GM12865 (cell line): ENCODE measurements at regions not wholly inside any gene's neighbourhood (a gene's known extent, or its start where the extent isn't known, plus 50 kb on each side); places are given as distances from the start of the nearest gene placed in this dataset.

Experiments
- DNase-seq: peaks from one replicate; pipeline ENCODE4 v3.0.0; 2010; ENCODE audit warnings: low read depth
- H3K4me3 ChIP-seq: 2 replicates; pipeline ENCODE4 v1.5.1; 2011; ENCODE audit warnings: mild to moderate bottlenecking, low read depth, low read length, control low read depth
- TF ChIP-seq, protein P1 (sequence below): IDR thresholded peaks from 2 replicates; pipeline ENCODE4 v1.5.1; 2011; ENCODE audit warnings: low read length, control low read depth, low read depth, inconsistent platforms; ENCODE audit not compliant: insufficient read depth; ENCODE audit errors: missing control alignments

DNA sequence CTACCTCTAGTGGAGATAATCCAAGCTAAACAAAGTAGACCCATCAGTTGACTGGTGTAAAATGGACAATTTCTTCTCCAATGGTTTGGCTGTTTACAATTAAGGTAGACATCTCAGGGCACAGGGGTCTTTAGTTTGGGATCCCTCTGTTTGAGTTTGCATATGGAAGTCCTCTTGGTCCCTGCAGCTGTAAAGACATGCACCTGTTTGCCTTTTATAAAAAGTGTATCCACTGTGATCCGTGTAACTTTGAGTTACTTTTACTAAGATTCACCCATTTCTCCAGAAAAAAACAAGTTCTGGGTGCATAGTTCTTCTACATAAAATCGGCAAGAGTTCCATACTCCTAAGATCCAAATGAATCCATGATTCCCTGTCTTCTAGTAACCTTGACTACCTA, 374.7 kb upstream of the ADAMTS16 start:
- no peak for DNase-seq
- no peak overlapping the region for H3K4me3 ChIP-seq
- TF ChIP-seq, protein P1, sequence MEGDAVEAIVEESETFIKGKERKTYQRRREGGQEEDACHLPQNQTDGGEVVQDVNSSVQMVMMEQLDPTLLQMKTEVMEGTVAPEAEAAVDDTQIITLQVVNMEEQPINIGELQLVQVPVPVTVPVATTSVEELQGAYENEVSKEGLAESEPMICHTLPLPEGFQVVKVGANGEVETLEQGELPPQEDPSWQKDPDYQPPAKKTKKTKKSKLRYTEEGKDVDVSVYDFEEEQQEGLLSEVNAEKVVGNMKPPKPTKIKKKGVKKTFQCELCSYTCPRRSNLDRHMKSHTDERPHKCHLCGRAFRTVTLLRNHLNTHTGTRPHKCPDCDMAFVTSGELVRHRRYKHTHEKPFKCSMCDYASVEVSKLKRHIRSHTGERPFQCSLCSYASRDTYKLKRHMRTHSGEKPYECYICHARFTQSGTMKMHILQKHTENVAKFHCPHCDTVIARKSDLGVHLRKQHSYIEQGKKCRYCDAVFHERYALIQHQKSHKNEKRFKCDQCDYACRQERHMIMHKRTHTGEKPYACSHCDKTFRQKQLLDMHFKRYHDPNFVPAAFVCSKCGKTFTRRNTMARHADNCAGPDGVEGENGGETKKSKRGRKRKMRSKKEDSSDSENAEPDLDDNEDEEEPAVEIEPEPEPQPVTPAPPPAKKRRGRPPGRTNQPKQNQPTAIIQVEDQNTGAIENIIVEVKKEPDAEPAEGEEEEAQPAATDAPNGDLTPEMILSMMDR = no peak

DNA sequence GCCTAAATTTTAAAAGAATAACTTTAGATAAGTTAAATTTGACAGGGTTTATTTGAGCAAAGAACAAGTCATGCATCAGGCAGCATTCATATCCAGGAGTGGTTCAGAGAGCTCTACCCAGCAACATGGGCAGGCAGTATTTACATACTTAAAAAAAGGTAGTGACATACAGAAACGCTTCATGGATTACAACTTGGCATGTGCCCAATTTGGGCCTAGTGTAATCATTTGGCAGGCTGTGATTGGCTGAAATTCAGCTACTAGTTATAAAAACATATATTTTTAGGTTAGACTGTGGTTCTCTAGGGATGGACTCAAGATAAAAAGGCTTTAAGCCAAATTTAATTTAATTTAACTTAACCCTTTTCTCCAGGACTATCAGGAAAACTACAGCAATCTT, 374.0 kb upstream of the ADAMTS16 start:
- TF ChIP-seq, protein P1 = no peak

DNA sequence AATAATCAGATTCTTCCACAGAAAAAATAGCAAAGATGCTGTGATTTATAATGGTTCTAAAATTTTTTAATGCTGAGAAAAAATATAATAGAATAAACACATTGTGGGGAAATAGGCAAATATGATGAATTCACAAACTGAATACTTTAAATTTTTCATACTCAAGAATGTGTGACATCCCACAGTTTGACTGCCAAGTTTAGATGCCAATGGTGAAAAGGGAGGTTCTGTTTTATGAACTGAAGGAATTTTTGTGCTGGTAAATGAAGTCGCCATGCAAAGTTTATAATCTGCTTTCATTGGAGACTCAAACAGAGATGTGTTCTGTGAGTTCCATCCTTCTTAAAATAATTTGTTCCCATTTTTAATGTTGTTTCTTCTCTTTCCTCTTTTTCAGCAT, 367.5 kb upstream of the ADAMTS16 start:
- TF ChIP-seq, protein P1 = no peak
- no peak overlapping the region for H3K4me3 ChIP-seq

More for the DNA sequence above, 374.0 kb upstream of the ADAMTS16 start:
- no peak overlapping the region for H3K4me3 ChIP-seq
- DNase-seq = no peak

DNA sequence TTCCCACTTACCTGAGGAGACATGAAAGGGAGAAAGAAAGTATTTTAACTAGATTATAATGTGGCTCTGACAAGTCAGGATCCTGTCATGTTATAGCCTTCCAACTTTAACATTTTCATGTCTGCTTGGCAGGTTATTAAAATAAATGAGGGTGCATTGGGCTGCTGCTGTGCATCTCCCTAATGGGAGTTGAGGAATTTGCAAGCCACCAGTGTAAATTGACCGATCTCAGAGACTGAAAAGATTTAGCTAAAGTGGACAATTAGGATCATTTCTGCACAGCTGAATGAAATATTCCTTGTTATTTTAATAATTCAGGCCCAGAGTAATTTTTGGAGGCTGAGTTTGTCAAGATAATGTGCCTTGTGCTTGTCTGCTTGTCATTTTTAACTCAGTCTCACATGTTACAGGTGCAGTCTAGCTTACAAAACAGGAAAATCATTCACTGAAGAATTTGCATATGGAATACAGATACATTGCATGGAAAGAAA, 366.3 kb upstream of the ADAMTS16 start:
- H3K4me3 ChIP-seq = no peak overlapping the region
- TF ChIP-seq, protein P1 = no peak
- DNase-seq = no peak

More for the DNA sequence above, 367.5 kb upstream of the ADAMTS16 start:
- DNase-seq = no peak

DNA sequence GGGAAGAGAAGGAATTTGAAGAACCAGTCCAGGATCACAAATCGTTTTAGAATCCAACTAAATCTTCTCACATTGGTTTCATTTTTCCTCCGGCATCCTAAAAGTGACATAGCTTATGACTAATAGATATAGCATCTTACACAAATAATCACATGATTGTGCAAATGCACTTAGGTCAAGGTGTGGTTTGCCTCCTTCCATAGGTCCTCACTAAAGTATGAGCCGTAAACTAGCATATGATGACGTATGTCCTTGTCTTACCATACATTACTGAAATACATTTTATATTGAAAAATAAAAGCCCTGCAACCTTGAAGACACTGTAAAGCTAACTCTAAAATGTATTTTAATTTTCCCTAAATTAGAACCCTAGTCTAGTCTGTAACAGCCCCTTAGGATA, 362.7 kb upstream of the ADAMTS16 start:
- TF ChIP-seq, protein P1 = no peak
- DNase-seq = no peak
- no peak overlapping the region for H3K4me3 ChIP-seq

DNA sequence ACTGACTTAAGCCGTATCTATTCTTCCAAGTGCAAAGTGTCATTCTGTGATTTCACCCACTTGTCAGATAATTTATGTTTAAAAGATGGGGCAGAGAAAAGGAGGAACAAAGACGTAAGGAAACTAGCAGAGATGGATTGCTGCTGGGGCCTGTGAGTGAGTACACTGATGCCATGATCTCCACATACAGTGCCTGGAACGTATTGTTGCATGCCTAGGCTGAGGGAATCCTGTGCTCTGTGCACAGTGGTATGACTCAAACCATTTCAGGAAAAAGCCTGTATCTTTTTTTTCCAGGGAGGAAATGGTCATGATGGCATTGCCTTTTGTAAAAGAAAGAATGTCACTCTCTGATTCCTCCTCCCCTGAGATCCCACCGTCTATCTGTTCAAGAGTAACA, 359.5 kb upstream of the ADAMTS16 start:
- H3K4me3 ChIP-seq = no peak overlapping the region
- TF ChIP-seq, protein P1 = no peak
- DNase-seq = no peak

DNA sequence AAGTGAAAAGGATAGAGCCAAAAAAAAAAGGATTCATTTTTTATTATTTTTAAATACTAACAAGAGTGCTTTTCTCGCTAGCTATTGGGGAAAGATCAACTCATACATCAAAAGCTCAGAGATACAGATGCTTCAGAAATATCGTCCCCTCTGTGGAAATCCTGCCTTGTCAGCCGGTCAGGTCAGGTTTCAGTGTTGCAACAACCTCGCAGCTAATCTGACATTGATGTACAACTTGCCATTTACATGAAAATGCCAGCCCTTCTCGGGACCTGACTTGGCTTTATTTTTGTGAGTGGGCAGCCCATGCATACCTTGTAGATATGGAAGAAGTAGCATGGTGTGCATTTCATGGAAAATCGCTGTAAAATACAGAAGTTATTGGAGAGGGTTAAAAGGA, 358.8 kb upstream of the ADAMTS16 start:
- TF ChIP-seq, protein P1 = no peak
- H3K4me3 ChIP-seq = no peak overlapping the region
- DNase-seq = no peak
